Subcutaneous abdominal adipose tissue (tissue), 5 donors: ENCODE measurements at regions not wholly inside any gene's neighbourhood (a gene's known extent, or its start where the extent isn't known, plus 50 kb on each side); places are given as distances from the start of the nearest gene placed in this dataset.
"Not testable (repeated sequence)": the region's sequence is repeated elsewhere in the genome, so short reads cannot be mapped to it uniquely, and the experiment has no call there.

Source experiments
- H3K27ac ChIP-seq: one replicate; pipeline ENCODE4 v1.7.0; 2013; ENCODE audit warnings: low read depth, mild to moderate bottlenecking, inconsistent platforms, low read length, moderate library complexity
- H3K27me3 ChIP-seq, 5 donors: one replicate each; pipeline ENCODE4 v1.7.0; 2013; ENCODE audit warnings: low read length in 5 of 5, inconsistent platforms in 1 of 5; ENCODE audit not compliant: control insufficient read depth in 5 of 5, insufficient read depth in 4 of 5
- H3K36me3 ChIP-seq, 5 donors: one replicate each; pipeline ENCODE4 v1.7.0; 2013; ENCODE audit warnings: low read length in 5 of 5; ENCODE audit not compliant: control insufficient read depth in 5 of 5, insufficient read depth in 5 of 5
- H3K4me1 ChIP-seq, 5 donors: one replicate each; pipeline ENCODE4 v1.7.0; 2013; ENCODE audit warnings: low read length in 5 of 5, mild to moderate bottlenecking in 3 of 5, moderate library complexity in 1 of 5; ENCODE audit not compliant: control insufficient read depth in 5 of 5, insufficient read depth in 5 of 5
- H3K4me3 ChIP-seq, 5 donors: one replicate each; pipeline ENCODE4 v1.7.0; 2013; ENCODE audit warnings: low read length in 5 of 5, low read depth in 1 of 5
- H3K9ac ChIP-seq, 5 donors: one replicate each; pipeline ENCODE4 v1.7.0; 2013; ENCODE audit warnings: low read length in 5 of 5, mild to moderate bottlenecking in 4 of 5, moderate library complexity in 3 of 5
- H3K9me3 ChIP-seq, 5 donors: one replicate each; pipeline ENCODE4 v1.7.0; 2013; ENCODE audit warnings: low read length in 5 of 5; ENCODE audit not compliant: control insufficient read depth in 5 of 5
- donor health status: healthy.
- donor health status: healthy.
- donor health status: healthy.
- donor health status: healthy.
- donor health status: healthy.

DNA sequence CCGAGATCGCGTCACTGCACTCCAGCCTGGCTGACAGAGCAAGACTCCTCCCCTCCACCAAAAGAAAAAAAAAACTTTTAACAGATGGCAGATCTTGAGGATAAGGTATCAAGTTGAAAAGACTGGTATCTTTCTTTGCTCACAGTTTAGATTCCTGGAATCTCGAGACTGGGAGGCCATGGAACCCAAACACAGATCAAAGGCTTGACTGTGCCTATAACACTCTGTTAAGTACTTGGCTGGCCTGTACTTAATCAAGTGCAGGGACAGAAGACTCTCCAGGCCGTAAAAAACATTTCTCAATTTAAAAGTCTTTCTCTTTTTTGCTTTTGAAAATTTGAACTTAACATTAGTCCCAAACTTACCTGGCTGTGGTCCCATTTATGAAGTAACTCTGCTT lies 107.1 kb upstream of the ZNF516 start:
- Histone ChIP-seq H3K27ac (no peak overlapping the region), H3K27me3 (no peaks in the 10 kb centered on the region), H3K9ac (no peak overlapping the region), H3K9me3 (no peaks in the 10 kb centered on the region), H3K36me3 (no peaks in the 10 kb centered on the region), H3K4me1 (peaks cover 0 to 2% (median 0%) of the 10 kb centered on the region in 5 donors), H3K4me3 (no peak overlapping the region)

DNA sequence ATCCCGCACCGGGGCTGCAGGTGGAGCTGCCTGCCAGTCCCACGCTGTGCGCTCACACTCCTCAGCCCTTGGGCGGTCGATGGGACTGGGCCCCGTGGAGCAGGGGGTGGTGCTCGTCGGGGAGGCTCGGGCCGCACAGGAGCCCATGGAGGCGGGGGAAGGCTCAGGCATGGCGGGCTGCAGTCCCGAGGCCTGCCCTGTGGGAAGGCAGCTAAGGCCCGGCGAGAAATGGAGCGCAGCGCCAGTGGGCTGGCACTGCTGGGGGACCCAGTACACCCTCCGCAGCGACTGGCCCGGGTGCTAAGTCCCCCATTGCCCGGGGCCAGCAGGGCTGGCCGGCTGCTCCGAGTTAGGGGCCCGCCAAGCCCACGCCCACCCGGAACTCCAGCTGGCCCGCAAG lies 105.0 kb upstream of the ZNF516 start:
- not testable (repeated sequence) for H3K4me3 ChIP-seq, H3K27ac ChIP-seq, H3K4me1 ChIP-seq, H3K9ac ChIP-seq, H3K9me3 ChIP-seq, H3K27me3 ChIP-seq, H3K36me3 ChIP-seq

DNA sequence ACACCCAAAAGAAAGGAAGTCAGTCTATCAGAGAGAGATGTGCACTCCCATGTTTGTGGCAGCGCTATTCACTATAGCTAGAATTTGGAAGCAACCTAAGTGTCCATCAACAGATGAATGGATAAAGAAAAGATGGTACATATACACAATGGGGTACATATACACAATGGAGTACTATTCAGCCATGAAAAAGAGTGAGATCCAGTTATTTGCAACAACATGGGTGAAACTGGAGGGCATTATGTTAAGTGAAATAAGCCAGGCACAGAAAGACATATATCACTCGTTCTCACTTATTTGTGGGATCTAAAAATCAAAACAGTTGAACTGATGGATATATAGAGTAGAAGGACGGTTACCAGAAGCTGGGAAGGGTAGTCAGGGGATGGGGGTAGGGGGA lies 99.9 kb upstream of the ZNF516 start:
- Histone ChIP-seq H3K4me3 (no peak overlapping the region), H3K27me3 (peaks cover 0 to 20% (median 0%) of the 10 kb centered on the region in 5 donors), H3K27ac (no peak overlapping the region), H3K9ac (no peak overlapping the region), H3K36me3 (no peaks in the 10 kb centered on the region), H3K4me1 (no peaks in the 10 kb centered on the region), H3K9me3 (no peaks in the 10 kb centered on the region)

DNA sequence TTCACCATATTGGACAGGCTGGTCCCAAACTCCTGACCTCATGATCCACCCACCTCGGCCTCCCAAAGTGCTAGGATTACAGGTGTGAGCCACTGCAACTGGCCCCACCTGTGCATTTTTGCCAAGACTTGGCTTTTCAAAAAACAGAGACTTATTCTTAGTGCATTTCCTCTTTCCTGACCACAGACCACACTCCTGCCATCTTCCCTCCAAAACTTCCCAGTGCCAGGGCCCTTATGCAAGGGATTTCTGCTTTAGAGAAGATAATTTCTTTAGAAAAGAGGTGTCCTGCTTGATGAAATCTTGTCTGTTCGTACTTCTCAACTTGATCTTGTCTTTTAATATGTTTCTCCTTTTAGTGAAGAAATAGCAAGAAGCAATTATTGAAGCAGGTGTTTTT lies 98.8 kb upstream of the ZNF516 start:
- H3K9me3 ChIP-seq: no peaks in the 10 kb centered on the region
- H3K9ac ChIP-seq: no peak overlapping the region
- peaks cover under 1 to 4% (median 3%) of the 10 kb centered on the region in 5 donors for H3K4me1 ChIP-seq
- no peak overlapping the region for H3K27ac ChIP-seq
- no peak overlapping the region for H3K4me3 ChIP-seq
- H3K27me3 ChIP-seq: peaks cover 0 to 20% (median 0%) of the 10 kb centered on the region in 5 donors
- no peaks in the 10 kb centered on the region for H3K36me3 ChIP-seq

DNA sequence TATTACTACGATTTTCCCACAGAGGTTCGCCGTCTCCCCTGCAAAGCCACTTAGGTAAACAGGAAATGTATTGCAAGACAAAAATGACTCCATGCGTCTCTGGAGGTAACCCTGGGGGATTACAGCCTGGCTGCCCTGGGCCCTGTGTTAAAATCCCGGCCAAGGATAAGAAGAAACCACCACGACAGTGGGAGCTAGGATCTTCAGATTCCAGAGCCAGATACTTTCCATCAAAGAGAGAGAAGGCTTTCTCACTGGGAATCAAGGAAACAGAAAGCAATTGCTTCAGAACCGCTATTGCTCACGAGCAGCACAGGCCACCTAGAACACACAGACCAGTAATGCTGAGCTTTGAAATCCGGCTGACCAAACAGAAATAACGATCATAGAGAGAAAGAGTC lies 97.9 kb upstream of the ZNF516 start:
- Histone ChIP-seq H3K27ac (no peak overlapping the region), H3K9me3 (no peaks in the 10 kb centered on the region), H3K27me3 (peaks cover 0 to 23% (median 0%) of the 10 kb centered on the region in 5 donors), H3K36me3 (no peaks in the 10 kb centered on the region), H3K9ac (no peak overlapping the region), H3K4me1 (peaks cover 4 to 10% (median 9%) of the 10 kb centered on the region in 5 donors), H3K4me3 (no peak overlapping the region)

DNA sequence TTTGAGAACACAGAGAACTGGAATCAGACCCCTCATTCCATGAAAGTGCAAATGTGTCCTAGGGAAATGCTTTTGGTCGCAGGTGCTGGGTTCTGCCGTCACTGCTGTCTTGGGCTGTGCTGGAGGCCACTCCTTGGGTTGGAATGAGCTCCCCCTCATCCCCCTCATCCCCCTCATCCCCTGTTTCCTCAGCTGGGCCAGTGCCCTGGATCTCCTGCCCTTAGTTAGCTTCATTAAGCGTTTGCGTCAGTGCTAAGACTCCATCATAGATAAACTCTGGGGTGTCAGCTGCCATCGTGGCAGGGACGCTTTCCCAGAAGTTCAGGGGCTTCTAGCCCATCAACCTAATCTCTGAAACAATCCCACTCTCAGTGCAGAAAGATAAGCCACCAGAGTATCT lies 97.1 kb upstream of the ZNF516 start:
- Histone ChIP-seq H3K4me1 (peaks cover 4 to 10% (median 9%) of the 10 kb centered on the region in 5 donors), H3K27me3 (peaks cover 0 to 23% (median 3%) of the 10 kb centered on the region in 5 donors), H3K36me3 (no peaks in the 10 kb centered on the region), H3K4me3 (no peak overlapping the region), H3K27ac (no peak overlapping the region), H3K9ac (no peak overlapping the region), H3K9me3 (no peaks in the 10 kb centered on the region)

DNA sequence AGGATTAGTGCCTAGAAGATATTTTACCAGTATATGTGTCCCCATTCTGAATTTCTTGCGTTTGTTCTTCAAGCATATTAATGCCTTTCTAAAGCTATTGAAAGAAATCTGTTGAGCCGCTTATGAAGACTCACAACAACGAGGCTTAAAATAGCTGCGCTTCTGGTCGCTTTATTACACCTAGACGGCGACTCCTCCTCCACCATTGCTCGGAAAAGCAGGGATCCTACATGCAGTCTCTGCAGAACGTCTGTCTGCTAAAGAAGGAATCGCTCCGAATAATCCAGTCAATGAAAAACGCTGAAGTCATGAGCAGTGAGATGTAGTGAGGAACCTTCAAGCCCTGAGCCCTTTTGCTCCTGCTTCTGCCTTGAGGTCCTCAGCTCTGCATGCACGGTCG lies 94.8 kb upstream of the ZNF516 start:
- Histone ChIP-seq H3K27ac (no peak overlapping the region), H3K4me1 (peaks cover 4 to 10% (median 9%) of the 10 kb centered on the region in 5 donors), H3K36me3 (no peaks in the 10 kb centered on the region), H3K27me3 (peaks cover 0 to 23% (median 5%) of the 10 kb centered on the region in 5 donors), H3K9ac (no peak overlapping the region), H3K4me3 (no peak overlapping the region), H3K9me3 (no peaks in the 10 kb centered on the region)

DNA sequence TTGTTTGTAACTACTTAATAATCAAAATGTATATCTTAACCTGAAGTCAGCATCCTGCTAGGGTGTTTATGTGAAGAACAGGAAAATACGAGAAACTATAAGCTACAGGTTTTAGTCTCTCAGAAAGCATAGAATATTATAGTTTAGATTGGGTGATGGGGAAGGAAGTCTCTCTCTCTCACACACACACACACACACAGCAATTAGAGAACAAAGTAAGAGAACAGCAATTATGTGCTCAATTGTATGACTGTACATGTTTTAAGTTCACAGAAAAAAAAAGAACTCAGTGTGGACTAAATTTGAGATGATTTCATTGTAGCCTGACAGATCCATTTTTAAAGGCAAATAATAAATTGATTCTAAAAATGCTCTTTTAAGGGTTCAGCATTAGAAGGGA lies 94.3 kb upstream of the ZNF516 start:
- no peak overlapping the region for H3K27ac ChIP-seq
- H3K4me3 ChIP-seq: peak overlapping the region in 2 of 5 donors; percentile 59 to 71
- H3K36me3 ChIP-seq: no peaks in the 10 kb centered on the region
- H3K9ac ChIP-seq: no peak overlapping the region
- H3K9me3 ChIP-seq: no peaks in the 10 kb centered on the region
- H3K27me3 ChIP-seq: peaks cover 0 to 23% (median 5%) of the 10 kb centered on the region in 5 donors
- H3K4me1 ChIP-seq: peaks cover 4 to 10% (median 9%) of the 10 kb centered on the region in 5 donors

DNA sequence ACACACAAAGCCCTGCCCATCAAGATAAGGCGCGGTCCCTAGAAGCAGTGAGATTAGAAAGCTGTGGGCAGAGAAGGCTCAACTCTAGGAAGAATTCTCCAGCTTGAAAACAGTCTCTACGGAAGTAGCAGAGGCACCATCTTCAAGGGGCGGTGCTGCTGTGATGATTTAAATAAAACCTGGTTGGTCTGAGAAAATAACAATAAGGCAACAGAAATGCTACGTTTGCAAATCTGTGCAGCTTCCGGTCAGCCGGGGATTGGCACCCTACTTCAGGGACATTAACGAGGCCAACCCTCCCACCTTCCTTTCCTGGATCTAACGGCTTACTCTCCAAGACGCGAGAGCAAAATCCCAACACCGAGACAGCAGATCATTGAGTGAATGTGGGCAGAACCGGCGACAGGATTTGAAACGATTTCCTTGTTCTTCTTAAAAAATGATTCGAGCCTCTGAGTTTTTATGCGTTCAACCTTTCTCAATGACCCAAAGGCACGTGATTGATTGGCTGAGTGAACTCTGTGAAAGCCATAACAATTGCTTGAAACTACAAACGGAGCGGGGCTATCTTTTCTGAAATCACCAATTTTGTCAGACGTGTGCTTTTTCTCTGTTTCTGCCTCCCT lies 93.7 kb upstream of the ZNF516 start:
- peak overlapping the region in 1 of 5 donors; percentile 61 for H3K9ac ChIP-seq
- H3K9me3 ChIP-seq: no peaks in the 10 kb centered on the region
- H3K27me3 ChIP-seq: peaks cover 0 to 23% (median 5%) of the 10 kb centered on the region in 5 donors
- H3K27ac ChIP-seq: no peak overlapping the region
- peaks cover 4 to 10% (median 9%) of the 10 kb centered on the region in 5 donors for H3K4me1 ChIP-seq
- H3K4me3 ChIP-seq: peak overlapping the region; percentile 35 to 71 (median 52)
- H3K36me3 ChIP-seq: no peaks in the 10 kb centered on the region

DNA sequence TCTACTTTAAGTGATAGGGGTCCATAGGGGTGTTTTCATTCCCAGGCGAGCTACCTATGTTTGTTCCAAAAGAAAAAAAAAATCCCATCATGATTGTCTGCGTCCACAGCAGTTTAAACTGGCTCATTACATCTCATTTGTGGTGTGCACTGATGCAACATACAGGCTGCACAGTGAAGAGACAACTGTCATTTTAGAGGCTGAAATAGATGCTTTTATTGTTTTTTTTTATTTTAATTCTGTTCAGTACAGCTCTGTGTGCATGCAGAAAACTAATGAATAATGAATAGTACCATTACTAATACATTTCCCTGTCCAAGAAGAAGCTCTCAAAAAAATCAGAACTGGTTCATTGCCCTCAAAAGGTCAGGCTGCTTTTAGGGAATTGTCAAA lies 92.8 kb upstream of the ZNF516 start:
- Histone ChIP-seq H3K9me3 (no peaks in the 10 kb centered on the region), H3K4me3 (no peak overlapping the region), H3K9ac (no peak overlapping the region), H3K36me3 (no peaks in the 10 kb centered on the region), H3K27me3 (peaks cover 0 to 19% (median 5%) of the 10 kb centered on the region in 5 donors), H3K4me1 (peaks cover 4 to 10% (median 9%) of the 10 kb centered on the region in 5 donors), H3K27ac (no peak overlapping the region)
